Fibroblast of pulmonary artery (primary cell): ENCODE measurements at regions not wholly inside any gene's neighbourhood (a gene's known extent, or its start where the extent isn't known, plus 50 kb on each side); places are given as distances from the start of the nearest gene placed in this dataset.

Experiments used
- DNase-seq: peaks from one replicate; pipeline ENCODE4 v3.0.0-alpha.2; 2010; ENCODE audit warnings: low read depth
- H3K4me3 ChIP-seq: replicated peaks from 2 replicates; pipeline ENCODE4 v1.5.1; 2011; ENCODE audit warnings: low read depth, mild to moderate bottlenecking, control low read depth, low read length, moderate library complexity
- CTCF ChIP-seq: IDR thresholded peaks from 2 replicates; pipeline ENCODE4 v1.5.1; 2011; ENCODE audit warnings: mild to moderate bottlenecking, control low read depth, low read length, inconsistent platforms; ENCODE audit errors: missing control alignments

GRCh38 chr13:40269086-40269485 is 397.4 kb downstream of the FOXO1 start:
- TF ChIP-seq CTCF, result no peak
- peak; percentile 12 for DNase-seq
- no peak overlapping the region for H3K4me3 ChIP-seq

DNA sequence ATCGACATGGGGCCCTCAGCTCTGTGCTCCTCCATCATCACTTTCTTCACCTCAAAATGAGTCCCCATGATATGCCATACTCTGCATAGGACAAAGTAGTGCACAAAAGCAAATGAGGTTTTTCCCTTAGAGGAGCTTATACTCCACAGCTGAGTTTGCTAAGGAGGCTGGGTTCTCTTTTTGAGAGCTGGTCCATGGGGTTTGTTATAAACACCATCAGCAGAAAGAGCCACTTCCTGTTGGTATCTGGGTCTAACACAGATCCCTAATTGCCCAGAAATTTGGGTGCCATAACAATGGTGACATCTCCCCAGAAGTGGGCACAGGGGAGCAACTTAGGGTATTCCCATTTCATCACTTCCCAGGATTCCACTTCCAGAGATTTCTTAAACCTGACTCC is 395.7 kb downstream of the FOXO1 start:
- no peak overlapping the region for H3K4me3 ChIP-seq
- TF ChIP-seq CTCF, result no peak
- DNase-seq, result no peak

- no peak for TF ChIP-seq CTCF
- H3K4me3 ChIP-seq, result no peak overlapping the region
- no peak for DNase-seq
Measured at GRCh38 chr13:40271271-40271885, 395.1 kb downstream of the FOXO1 start.

GRCh38 chr13:40271931-40272775 is 394.3 kb downstream of the FOXO1 start:
- peak; percentile 86 for DNase-seq
- H3K4me3 ChIP-seq, result no peak overlapping the region
- TF ChIP-seq CTCF, result no peak

GRCh38 chr13:40272776-40273139 is 393.7 kb downstream of the FOXO1 start:
- peak; percentile 50 for DNase-seq
- H3K4me3 ChIP-seq, result no peak overlapping the region
- no peak for TF ChIP-seq CTCF

- TF ChIP-seq CTCF, result no peak
- no peak for DNase-seq
Measured at GRCh38 chr13:40273253-40274025, 393.0 kb downstream of the FOXO1 start.

More at GRCh38 chr13:40273253-40274025, 393.0 kb downstream of the FOXO1 start:
- no peak overlapping the region for H3K4me3 ChIP-seq
